GM23338 (cell line): ENCODE measurements at regions not wholly inside any gene's neighbourhood (a gene's known extent, or its start where the extent isn't known, plus 50 kb on each side); places are given as distances from the start of the nearest gene placed in this dataset.

ENCODE experiments used
- ATAC-seq: fragments of 200-7000 bp; cut with Tn5 transposase; 3 replicates; pipeline ENCODE4 v1.9.1; 2020
- DNase-seq: peaks from one replicate; pipeline ENCODE4 v3.0.0-alpha.2; 2015; ENCODE audit warnings: low spot score
- H2AFZ ChIP-seq: fragments of 200-600 bp; sonication (generic); 2 replicates; pipeline ENCODE4 v1.8.0; 2016; ENCODE audit warnings: antibody characterized with exemption, mild to moderate bottlenecking, moderate library complexity
- H3F3A ChIP-seq: fragments of 200-600 bp; sonication (generic); replicated peaks from 2 replicates; pipeline ENCODE4 v1.8.0; 2017; ENCODE audit warnings: antibody characterized with exemption, mixed run types, low read depth
- H3K27ac ChIP-seq: fragments of 200-600 bp; sonication (generic); 2 replicates; pipeline ENCODE4 v1.6.1; 2016; ENCODE audit warnings: low read depth
- H3K27me3 ChIP-seq: fragments of 200-600 bp; sonication (generic); 2 replicates; pipeline ENCODE4 v1.8.0; 2016; ENCODE audit warnings: mild to moderate bottlenecking, mixed run types, moderate library complexity; ENCODE audit not compliant: insufficient read depth
- H3K36me3 ChIP-seq: fragments of 200-600 bp; sonication (generic); 2 replicates; pipeline ENCODE4 v1.8.0; 2016; ENCODE audit warnings: mild to moderate bottlenecking; ENCODE audit not compliant: insufficient read depth
- H3K4me1 ChIP-seq: fragments of 200-600 bp; sonication (generic); 2 replicates; pipeline ENCODE4 v1.8.0; 2016; ENCODE audit warnings: mild to moderate bottlenecking, moderate library complexity; ENCODE audit not compliant: insufficient read depth
- H3K4me2 ChIP-seq: fragments of 200-600 bp; sonication (generic); 2 replicates; pipeline ENCODE4 v1.7.1; 2017; ENCODE audit warnings: mixed run types
- H3K4me3 ChIP-seq: fragments of 200-600 bp; sonication (generic); 2 replicates; pipeline ENCODE4 v1.6.1; 2016; ENCODE audit warnings: mixed run types
- H3K79me2 ChIP-seq: fragments of 200-600 bp; sonication (generic); replicated peaks from 2 replicates; pipeline ENCODE4 v1.8.0; 2017; ENCODE audit warnings: mild to moderate bottlenecking; ENCODE audit not compliant: insufficient read depth
- H3K9me2 ChIP-seq: fragments of 200-600 bp; sonication (generic); 2 replicates; pipeline ENCODE4 v1.8.0; 2017; ENCODE audit not compliant: insufficient read depth
- H4K20me1 ChIP-seq: fragments of 200-600 bp; sonication (generic); replicated peaks from 2 replicates; pipeline ENCODE4 v1.8.0; 2017; ENCODE audit warnings: mild to moderate bottlenecking; ENCODE audit not compliant: insufficient read depth
- H3K27ac Mint-ChIP-seq: 2 replicates; pipeline ENCODE4 v1.8.0; 2020; ENCODE audit warnings: inconsistent platforms, mild to moderate bottlenecking, moderate library complexity, mixed read lengths
- H3K27me3 Mint-ChIP-seq: 3 replicates; pipeline ENCODE4 v1.8.0; 2022; ENCODE audit warnings: low read depth, mild to moderate bottlenecking, moderate library complexity, mixed read lengths, inconsistent platforms; ENCODE audit not compliant: insufficient read depth, poor library complexity
- H3K36me3 Mint-ChIP-seq: 3 replicates; pipeline ENCODE4 v1.8.0; 2021; ENCODE audit warnings: low read depth, mild to moderate bottlenecking, inconsistent platforms, moderate library complexity, mixed read lengths
- H3K4me1 Mint-ChIP-seq: 3 replicates; pipeline ENCODE4 v1.8.0; 2020; ENCODE audit warnings: mild to moderate bottlenecking, inconsistent platforms, mixed read lengths
- H3K4me3 Mint-ChIP-seq: 3 replicates; pipeline ENCODE4 v1.8.0; 2021; ENCODE audit warnings: moderate library complexity, mild to moderate bottlenecking, inconsistent platforms, mixed read lengths
- H3K9me3 Mint-ChIP-seq: 3 replicates; pipeline ENCODE4 v1.8.0; 2020; ENCODE audit warnings: moderate library complexity, mild to moderate bottlenecking, inconsistent platforms, mixed read lengths
- ETS1 ChIP-seq: IDR thresholded peaks from 2 replicates; pipeline ENCODE4 v1.6.1; 2016; ENCODE audit warnings: antibody characterized with exemption
- EZH2phosphoT487 ChIP-seq: fragments of 200-600 bp; sonication (generic); IDR thresholded peaks from one replicate; pipeline ENCODE4 v1.8.1; 2018; ENCODE audit warnings: antibody characterized with exemption; ENCODE audit not compliant: unreplicated experiment
- NANOG ChIP-seq: IDR thresholded peaks from 2 replicates; pipeline ENCODE4 v1.6.1; 2016; ENCODE audit warnings: antibody characterized with exemption, borderline replicate concordance
- REST ChIP-seq: IDR thresholded peaks from one replicate; pipeline ENCODE4 v1.6.1; 2018; ENCODE audit warnings: antibody characterized with exemption; ENCODE audit not compliant: unreplicated experiment
- STAT1 ChIP-seq: IDR thresholded peaks from one replicate; pipeline ENCODE4 v1.6.1; 2016; ENCODE audit warnings: antibody characterized with exemption; ENCODE audit not compliant: unreplicated experiment
- ZNF114 ChIP-seq: fragments of 250-450 bp; sonication (Bioruptor Pico); IDR thresholded peaks from 2 replicates; pipeline ENCODE4 v1.5.0; 2020; ENCODE audit warnings: mild to moderate bottlenecking, moderate library complexity
- ZNF331 ChIP-seq: fragments of 250-450 bp; sonication (Bioruptor Pico); IDR thresholded peaks from 2 replicates; pipeline ENCODE4 v1.5.0; 2020; ENCODE audit warnings: low read depth, mild to moderate bottlenecking, moderate library complexity
- ZNF462 ChIP-seq: fragments of 250-450 bp; sonication (Bioruptor Pico); IDR thresholded peaks from 2 replicates; pipeline ENCODE4 v1.5.0; 2020; ENCODE audit warnings: mild to moderate bottlenecking, moderate library complexity

- Histone ChIP-seq H3K4me1 (no peaks in the 10 kb centered on the region), H4K20me1 (no peaks in the 10 kb centered on the region), H3K36me3 (no peaks in the 10 kb centered on the region), H3K27ac (no peak overlapping the region), H3K79me2 (no peaks in the 10 kb centered on the region), H3F3A (no peaks in the 10 kb centered on the region), H3K27me3 (no peaks in the 10 kb centered on the region), H3K4me2 (no peak overlapping the region), H3K9me2 (no peaks in the 10 kb centered on the region; the same call in 1 of the 2 replicates), H2AFZ (no peak overlapping the region), H3K4me3 (no peak overlapping the region)
- Mint-ChIP-seq H3K36me3 (no peaks in the 10 kb centered on the region), H3K27ac (no peak overlapping the region), H3K4me1 (no peaks in the 10 kb centered on the region; the same call in 2 of the 3 replicates), H3K27me3 (peaks cover 2% of the 10 kb centered on the region), H3K4me3 (no peak overlapping the region), H3K9me3 (peaks cover 3% of the 10 kb centered on the region; the same call in 1 of the 3 replicates)
- TF ChIP-seq ETS1, result no peak
- TF ChIP-seq NANOG, result no peak
- TF ChIP-seq ZNF114 (CRISPR knock-in tag), result no peak
- TF ChIP-seq ZNF331, result no peak
- no peak for TF ChIP-seq REST
- TF ChIP-seq EZH2phosphoT487, result no peak
- DNase-seq, result no peak
- no peak for ATAC-seq
These were observed 272.7 kb downstream of the HHIPL2 start for GRCh38 chr1:222275001-222275728.

GRCh38 chr1:222266223-222267196 lies 281.4 kb downstream of the HHIPL2 start:
- no peaks in the 10 kb centered on the region for H3K9me3 Mint-ChIP-seq
- Histone ChIP-seq H3K4me1 (peaks cover 19% of the 10 kb centered on the region), H3K4me3 (no peak overlapping the region), H3K27me3 (no peaks in the 10 kb centered on the region), H3K27ac (no peak overlapping the region), H3K4me2 (peak overlapping the region; percentile 21), H2AFZ (peak overlapping the region; percentile 76), H3K9me2 (peaks cover 7% of the 10 kb centered on the region; the same call in 1 of the 2 replicates), H4K20me1 (no peaks in the 10 kb centered on the region), H3K36me3 (no peaks in the 10 kb centered on the region), H3K79me2 (no peaks in the 10 kb centered on the region), H3F3A (no peaks in the 10 kb centered on the region)
- ATAC-seq, result peak; percentile 59
- H3K27ac Mint-ChIP-seq, result no peak overlapping the region
- peak; percentile 10 for DNase-seq
- no peaks in the 10 kb centered on the region for H3K27me3 Mint-ChIP-seq
- H3K4me1 Mint-ChIP-seq, result peaks cover 16% of the 10 kb centered on the region
- H3K36me3 Mint-ChIP-seq, result no peaks in the 10 kb centered on the region
- no peak overlapping the region for H3K4me3 Mint-ChIP-seq
- TF ChIP-seq STAT1 (no peak), ZNF462 (CRISPR knock-in tag) (no peak)
